KOPT-K1 (cell line): ENCODE measurements at regions not wholly inside any gene's neighbourhood (a gene's known extent, or its start where the extent isn't known, plus 50 kb on each side); places are given as distances from the start of the nearest gene placed in this dataset.
A peak's percentile ranks its signal among the peaks of the same experiment; 100 is the strongest.

ENCODE experiments used
- H3K27ac ChIP-seq: fragments of 200-600 bp; sonication (generic); 2 replicates; pipeline ENCODE4 v1.5.1; 2016; ENCODE audit warnings: antibody characterized with exemption, mild to moderate bottlenecking, low read depth, low read length; ENCODE audit not compliant: poor library complexity, severe bottlenecking
- H3K36me3 ChIP-seq: fragments of 200-600 bp; sonication (generic); 2 replicates; pipeline ENCODE4 v1.5.1; 2017; ENCODE audit warnings: antibody characterized with exemption, mild to moderate bottlenecking, low read length, moderate library complexity; ENCODE audit not compliant: insufficient read depth
- H3K9me3 ChIP-seq: fragments of 200-600 bp; sonication (generic); 2 replicates; pipeline ENCODE4 v1.5.1; 2017; ENCODE audit warnings: antibody characterized with exemption, low read length, mild to moderate bottlenecking; ENCODE audit not compliant: insufficient read depth, poor library complexity, severe bottlenecking

GRCh38 chr1:58346036-58346355 lies 200.5 kb downstream of the OMA1 start:
- H3K27ac ChIP-seq, result no peak overlapping the region
- H3K9me3 ChIP-seq, result no peaks in the 10 kb centered on the region
- no peaks in the 10 kb centered on the region for H3K36me3 ChIP-seq

GRCh38 chr1:58345215-58346035 lies 201.1 kb downstream of the OMA1 start:
- H3K36me3 ChIP-seq, result no peaks in the 10 kb centered on the region
- no peak overlapping the region for H3K27ac ChIP-seq

DNA sequence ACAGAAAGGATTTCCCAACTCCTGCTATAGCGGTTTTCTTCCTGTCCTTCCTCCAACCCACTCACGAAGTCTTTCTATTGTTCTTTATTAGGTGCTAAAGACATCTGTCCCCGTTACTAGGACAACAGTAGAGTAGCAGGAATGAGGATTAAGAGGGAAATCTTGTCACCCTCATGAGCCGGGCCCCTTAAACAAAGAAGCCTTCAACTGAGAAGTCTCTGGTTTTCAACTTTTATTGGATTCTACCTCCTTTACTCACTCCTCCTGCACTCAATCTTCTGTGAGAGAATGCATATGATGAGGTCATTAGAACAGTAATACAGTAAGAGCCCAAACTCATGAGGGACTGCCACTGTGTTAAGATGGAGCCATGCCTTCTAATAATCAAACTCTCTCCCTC lies 206.3 kb downstream of the OMA1 start:
- H3K9me3 ChIP-seq, result no peaks in the 10 kb centered on the region
- no peak overlapping the region for H3K27ac ChIP-seq
- no peaks in the 10 kb centered on the region for H3K36me3 ChIP-seq

More at GRCh38 chr1:58345215-58346035, 201.1 kb downstream of the OMA1 start:
- no peaks in the 10 kb centered on the region for H3K9me3 ChIP-seq

- Histone ChIP-seq H3K9me3 (no peaks in the 10 kb centered on the region), H3K27ac (no peak overlapping the region), H3K36me3 (no peaks in the 10 kb centered on the region)
These were observed 208.4 kb downstream of the OMA1 start for GRCh38 chr1:58338081-58338480.

- Histone ChIP-seq H3K36me3 (no peaks in the 10 kb centered on the region), H3K9me3 (no peaks in the 10 kb centered on the region), H3K27ac (no peak overlapping the region)
These were observed 213.0 kb downstream of the OMA1 start for GRCh38 chr1:58333511-58333910.

GRCh38 chr1:58331156-58331555 lies 215.4 kb downstream of the OMA1 start:
- Histone ChIP-seq H3K27ac (no peak overlapping the region), H3K9me3 (no peaks in the 10 kb centered on the region)

GRCh38 chr1:58325866-58326265 lies 220.7 kb downstream of the OMA1 start:
- Histone ChIP-seq H3K9me3 (no peaks in the 10 kb centered on the region), H3K27ac (no peak overlapping the region), H3K36me3 (no peaks in the 10 kb centered on the region)

More at GRCh38 chr1:58331156-58331555, 215.4 kb downstream of the OMA1 start:
- H3K36me3 ChIP-seq, result no peaks in the 10 kb centered on the region

- peak overlapping the region; percentile 64 for H3K27ac ChIP-seq
- H3K9me3 ChIP-seq, result no peaks in the 10 kb centered on the region
These were observed 222.0 kb downstream of the OMA1 start for GRCh38 chr1:58324558-58324957.

GRCh38 chr1:58318157-58319005 lies 228.1 kb downstream of the OMA1 start:
- no peaks in the 10 kb centered on the region for H3K36me3 ChIP-seq
- no peak overlapping the region for H3K27ac ChIP-seq
- no peaks in the 10 kb centered on the region for H3K9me3 ChIP-seq

More at GRCh38 chr1:58324558-58324957, 222.0 kb downstream of the OMA1 start:
- no peaks in the 10 kb centered on the region for H3K36me3 ChIP-seq

GRCh38 chr1:58317694-58318093 lies 228.8 kb downstream of the OMA1 start:
- no peaks in the 10 kb centered on the region for H3K9me3 ChIP-seq
- H3K27ac ChIP-seq, result no peak overlapping the region
- no peaks in the 10 kb centered on the region for H3K36me3 ChIP-seq

DNA sequence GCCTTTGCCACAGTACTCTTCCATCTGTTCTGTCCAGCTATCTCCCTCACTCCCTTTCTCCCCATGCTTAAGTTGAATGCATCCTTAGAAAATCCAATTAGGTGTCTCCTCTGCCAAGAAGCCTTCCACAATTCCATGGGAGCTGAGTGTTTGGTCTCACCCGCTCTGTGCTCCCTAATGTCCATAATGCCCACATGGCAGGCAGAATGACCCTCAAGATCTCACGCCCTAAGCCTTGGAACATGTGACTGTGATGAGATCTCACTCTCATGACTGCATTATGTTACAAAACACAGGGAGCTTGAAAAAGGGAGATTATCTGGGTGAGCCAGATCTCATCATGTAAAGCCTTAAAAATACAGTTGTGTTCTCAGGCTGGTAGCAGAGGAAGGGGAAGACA lies 229.4 kb downstream of the OMA1 start:
- no peaks in the 10 kb centered on the region for H3K9me3 ChIP-seq

DNA sequence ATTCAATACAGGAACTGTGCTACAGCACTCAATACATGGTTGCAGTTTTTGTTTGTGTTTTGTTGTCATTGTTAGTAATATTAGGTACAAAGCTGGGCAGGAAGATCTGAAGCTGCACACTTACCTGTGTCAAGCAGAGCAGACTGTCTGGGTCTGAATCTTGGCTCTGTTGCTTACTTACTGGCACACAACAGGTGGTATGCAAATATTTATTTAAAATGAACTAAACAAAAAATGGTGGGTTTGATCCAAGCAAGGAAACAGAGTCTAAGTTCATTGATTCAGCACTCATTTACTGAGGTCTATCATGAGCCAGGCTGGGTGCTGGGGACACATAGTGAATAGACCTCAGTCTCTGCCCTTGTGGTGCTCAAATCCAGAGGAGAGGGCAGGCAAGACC lies 230.4 kb downstream of the OMA1 start:
- Histone ChIP-seq H3K9me3 (no peaks in the 10 kb centered on the region), H3K36me3 (no peaks in the 10 kb centered on the region), H3K27ac (no peak overlapping the region)

More for the DNA sequence above, 229.4 kb downstream of the OMA1 start:
- H3K27ac ChIP-seq, result no peak overlapping the region
- H3K36me3 ChIP-seq, result no peaks in the 10 kb centered on the region

DNA sequence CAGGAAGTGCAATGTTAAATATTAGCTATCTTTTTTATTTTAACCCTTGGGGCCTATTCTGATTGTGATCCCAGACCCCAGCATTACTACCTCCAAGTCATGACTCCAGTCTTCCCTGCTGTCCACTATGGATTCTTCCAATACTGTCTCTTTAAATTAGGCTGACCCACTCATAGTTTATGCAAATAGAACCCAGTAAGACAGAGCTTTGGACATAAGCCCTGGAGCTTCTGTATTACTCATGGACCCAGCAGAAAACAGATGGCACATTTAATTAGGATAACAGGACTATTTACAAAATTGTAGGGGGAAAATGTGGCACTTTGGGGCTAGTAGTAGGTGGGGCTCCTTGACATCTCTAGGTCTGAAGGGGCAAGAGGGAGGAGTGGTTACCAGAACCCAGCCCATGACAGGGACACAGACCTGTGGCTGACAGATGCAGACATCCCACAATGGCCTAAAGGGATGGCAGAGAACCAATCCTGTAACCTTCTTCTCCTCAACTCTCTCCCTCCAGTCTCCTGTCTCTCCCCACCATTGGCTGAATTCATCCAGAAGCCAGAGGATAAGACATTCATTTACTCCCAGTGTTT lies 233.5 kb downstream of the OMA1 start:
- Histone ChIP-seq H3K36me3 (no peaks in the 10 kb centered on the region), H3K27ac (no peak overlapping the region), H3K9me3 (no peaks in the 10 kb centered on the region)

GRCh38 chr1:58312461-58312860 lies 234.1 kb downstream of the OMA1 start:
- Histone ChIP-seq H3K36me3 (no peaks in the 10 kb centered on the region), H3K9me3 (no peaks in the 10 kb centered on the region), H3K27ac (no peak overlapping the region)

DNA sequence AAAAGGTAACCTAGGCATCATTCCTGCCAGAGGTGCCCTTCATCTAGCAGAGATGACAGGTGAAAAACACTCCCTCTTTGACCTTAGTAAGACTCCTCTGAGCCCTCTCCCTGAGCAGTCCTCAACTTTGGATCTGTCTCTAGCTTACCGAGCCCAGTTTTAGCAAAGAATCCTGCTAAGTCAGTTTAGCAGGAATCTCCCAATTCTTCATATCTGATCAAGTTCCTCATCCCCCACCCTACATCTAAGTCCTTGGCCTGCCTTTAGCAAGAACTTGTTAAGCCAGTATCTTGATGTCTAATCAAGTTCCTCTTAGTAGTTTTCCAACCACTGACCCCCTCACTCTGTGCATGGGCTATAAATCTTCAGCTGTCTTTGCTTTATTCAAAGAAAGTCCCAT lies 235.6 kb downstream of the OMA1 start:
- H3K27ac ChIP-seq, result no peak overlapping the region
- no peaks in the 10 kb centered on the region for H3K36me3 ChIP-seq
- no peaks in the 10 kb centered on the region for H3K9me3 ChIP-seq
